RKO (cell line): ENCODE measurements at regions not wholly inside any gene's neighbourhood (a gene's known extent, or its start where the extent isn't known, plus 50 kb on each side); places are given as distances from the start of the nearest gene placed in this dataset.
A peak's percentile ranks its signal among the peaks of the same experiment; 100 is the strongest.

ENCODE experiments used
- DNase-seq: peaks from one replicate; pipeline ENCODE4 v3.0.0-alpha.2; 2016; ENCODE audit warnings: low spot score

GRCh38 chr13:26932465-26932864, 171.9 kb upstream of the GPR12 start:
- no peak for DNase-seq

GRCh38 chr13:26929971-26930730, 169.6 kb upstream of the GPR12 start:
- peak; percentile 63 for DNase-seq

- DNase-seq, result no peak
These were observed 166.9 kb upstream of the GPR12 start for GRCh38 chr13:26927511-26927910.

GRCh38 chr13:26926371-26926770, 165.8 kb upstream of the GPR12 start:
- no peak for DNase-seq

GRCh38 chr13:26923824-26924605, 163.4 kb upstream of the GPR12 start:
- no peak for DNase-seq

GRCh38 chr13:26921918-26922317, 161.3 kb upstream of the GPR12 start:
- no peak for DNase-seq

GRCh38 chr13:26920614-26921355, 160.2 kb upstream of the GPR12 start:
- DNase-seq, result no peak

GRCh38 chr13:26919732-26920131, 159.1 kb upstream of the GPR12 start:
- no peak for DNase-seq

- no peak for DNase-seq
These were observed 158.7 kb upstream of the GPR12 start for GRCh38 chr13:26919311-26919710.

GRCh38 chr13:26914624-26915023, 154.0 kb upstream of the GPR12 start:
- DNase-seq, result no peak

GRCh38 chr13:26914148-26914547, 153.6 kb upstream of the GPR12 start:
- DNase-seq, result no peak

GRCh38 chr13:26910754-26911465, 150.3 kb upstream of the GPR12 start:
- no peak for DNase-seq

GRCh38 chr13:26909477-26909876, 148.9 kb upstream of the GPR12 start:
- no peak for DNase-seq

GRCh38 chr13:26908126-26908525, 147.5 kb upstream of the GPR12 start:
- DNase-seq, result no peak

GRCh38 chr13:26899202-26899601, 138.6 kb upstream of the GPR12 start:
- DNase-seq, result no peak

GRCh38 chr13:26897706-26898550, 137.3 kb upstream of the GPR12 start:
- DNase-seq, result no peak

- no peak for DNase-seq
These were observed 136.5 kb upstream of the GPR12 start for GRCh38 chr13:26896986-26897668.

GRCh38 chr13:26895808-26896466, 135.4 kb upstream of the GPR12 start:
- DNase-seq, result no peak

- no peak for DNase-seq
These were observed 134.7 kb upstream of the GPR12 start for GRCh38 chr13:26895081-26895807.
